Testis (tissue), 2 donors: ENCODE measurements at regions not wholly inside any gene's neighbourhood (a gene's known extent, or its start where the extent isn't known, plus 50 kb on each side); places are given as distances from the start of the nearest gene placed in this dataset.
"Not testable (repeated sequence)": the region's sequence is repeated elsewhere in the genome, so short reads cannot be mapped to it uniquely, and the experiment has no call there.

Experiments
- DNase-seq: peaks from one replicate; pipeline ENCODE4 v3.0.0-alpha.2; 2019
- H3K27ac ChIP-seq, 2 donors: fragments of 200-600 bp; sonication (generic); one replicate each; pipeline ENCODE4 v1.5.1; 2019
- H3K27me3 ChIP-seq: fragments of 200-600 bp; sonication (generic); one replicate; pipeline ENCODE4 v1.5.1; 2019
- H3K36me3 ChIP-seq: fragments of 200-600 bp; sonication (generic); one replicate; pipeline ENCODE4 v1.5.1; 2017; ENCODE audit warnings: low read depth; ENCODE audit errors: missing control alignments
- H3K4me1 ChIP-seq: fragments of 200-600 bp; sonication (generic); one replicate; pipeline ENCODE4 v1.5.1; 2019
- H3K4me3 ChIP-seq, 2 donors: fragments of 200-600 bp; sonication (generic); one replicate each; pipeline ENCODE4 v1.5.1; 2017 to 2019
- H3K9me3 ChIP-seq: fragments of 200-600 bp; sonication (generic); one replicate; pipeline ENCODE4 v1.5.1; 2017
- POLR2A ChIP-seq: fragments of 450-650 bp; IDR thresholded peaks from one replicate; pipeline ENCODE4 v1.6.1; 2017; ENCODE audit warnings: antibody characterized with exemption, mild to moderate bottlenecking, moderate library complexity
- WGBS, 2 donors: methylation state at CpG; one replicate each; pipeline ENCODE4 v1.1.5; 2018; 5-methylcytosine and 5-hydroxymethylcytosine counted together
- intact Hi-C: fragments of 100-400 bp; cut with DNase I; formaldehyde crosslinking; loops from one replicate; pipeline ENCODE4 v1.15.1; 2023; ENCODE audit warnings: low total_unique reads
- TF ChIP-seq, protein P1 (sequence below), 3 experiments: fragments of 450-650 bp in 2 of 3; fragments of 200-600 bp in 1 of 3; sonication (generic) in 1 of 3; IDR thresholded peaks; one replicate each; pipeline ENCODE4 v1.5.1; 2016 to 2019; ENCODE audit warnings: antibody characterized with exemption in 3 of 3, mild to moderate bottlenecking in 2 of 3, moderate library complexity in 1 of 3

DNA sequence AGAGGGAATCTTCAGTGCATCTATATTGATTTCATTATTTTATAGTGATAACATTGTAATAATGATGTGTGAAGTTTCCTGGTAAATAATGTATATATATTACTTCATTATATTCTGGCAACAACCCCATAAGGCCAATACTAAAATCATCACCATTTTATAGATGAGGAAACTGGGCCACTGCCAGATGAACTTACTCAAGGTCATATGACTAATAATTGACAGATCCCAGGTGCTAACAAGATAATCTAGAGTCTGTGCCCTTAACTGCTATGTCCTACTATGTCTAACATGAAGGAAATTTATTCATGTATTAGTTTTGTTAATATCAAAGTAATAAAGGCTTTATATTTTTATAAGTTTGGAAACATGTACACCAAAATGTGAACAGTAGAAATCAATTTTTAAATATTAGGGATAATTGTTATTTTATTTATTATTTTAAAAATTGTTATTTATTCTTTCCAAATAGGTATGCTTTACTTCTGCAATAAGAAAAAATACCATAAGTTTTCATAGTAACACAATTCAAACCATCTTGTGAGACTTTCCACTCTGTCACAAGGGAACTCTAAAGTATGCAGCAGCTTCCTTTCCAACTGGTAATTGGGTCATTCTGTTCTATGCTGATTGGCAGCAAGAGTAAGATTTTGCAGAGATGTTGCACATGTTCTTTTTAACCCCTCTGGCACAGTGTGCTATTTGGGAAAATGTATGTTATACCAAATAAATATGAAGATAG, 90.8 kb upstream of the CMC1 start:
- DNase-seq: no peak
- H3K4me1 ChIP-seq: peaks cover 20% of the 10 kb centered on the region
- H3K36me3 ChIP-seq: no peaks in the 10 kb centered on the region
- TF ChIP-seq POLR2A: no peak
- TF ChIP-seq, protein P1, sequence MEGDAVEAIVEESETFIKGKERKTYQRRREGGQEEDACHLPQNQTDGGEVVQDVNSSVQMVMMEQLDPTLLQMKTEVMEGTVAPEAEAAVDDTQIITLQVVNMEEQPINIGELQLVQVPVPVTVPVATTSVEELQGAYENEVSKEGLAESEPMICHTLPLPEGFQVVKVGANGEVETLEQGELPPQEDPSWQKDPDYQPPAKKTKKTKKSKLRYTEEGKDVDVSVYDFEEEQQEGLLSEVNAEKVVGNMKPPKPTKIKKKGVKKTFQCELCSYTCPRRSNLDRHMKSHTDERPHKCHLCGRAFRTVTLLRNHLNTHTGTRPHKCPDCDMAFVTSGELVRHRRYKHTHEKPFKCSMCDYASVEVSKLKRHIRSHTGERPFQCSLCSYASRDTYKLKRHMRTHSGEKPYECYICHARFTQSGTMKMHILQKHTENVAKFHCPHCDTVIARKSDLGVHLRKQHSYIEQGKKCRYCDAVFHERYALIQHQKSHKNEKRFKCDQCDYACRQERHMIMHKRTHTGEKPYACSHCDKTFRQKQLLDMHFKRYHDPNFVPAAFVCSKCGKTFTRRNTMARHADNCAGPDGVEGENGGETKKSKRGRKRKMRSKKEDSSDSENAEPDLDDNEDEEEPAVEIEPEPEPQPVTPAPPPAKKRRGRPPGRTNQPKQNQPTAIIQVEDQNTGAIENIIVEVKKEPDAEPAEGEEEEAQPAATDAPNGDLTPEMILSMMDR (IDR thresholded peaks at IDR 0.05): no peak
- no peak overlapping the region for H3K27ac ChIP-seq
- no peak overlapping the region for H3K4me3 ChIP-seq
- intact Hi-C loops: no loop called here
- no peaks in the 10 kb centered on the region for H3K9me3 ChIP-seq
- no peaks in the 10 kb centered on the region for H3K27me3 ChIP-seq

DNA sequence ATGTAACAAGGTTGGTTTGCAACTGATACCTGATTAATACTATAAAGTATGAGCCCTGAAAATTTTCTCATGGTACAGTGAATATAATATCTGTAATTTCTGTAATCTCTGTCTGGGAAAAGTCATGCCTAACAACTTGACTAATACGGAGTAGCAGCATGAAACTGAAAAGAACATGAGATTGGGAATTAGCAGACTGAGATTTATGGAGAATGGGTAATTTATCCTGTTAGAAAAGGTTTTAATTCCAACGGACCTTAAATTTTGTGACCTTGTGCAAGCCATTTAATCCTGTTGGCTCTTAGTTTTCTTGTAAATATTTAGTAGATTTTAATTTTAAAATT, 90.2 kb upstream of the CMC1 start:
- no peak for DNase-seq
- no peaks in the 10 kb centered on the region for H3K27me3 ChIP-seq
- H3K36me3 ChIP-seq: no peaks in the 10 kb centered on the region
- no peak overlapping the region for H3K27ac ChIP-seq
- no peaks in the 10 kb centered on the region for H3K9me3 ChIP-seq
- 33 to 53% methylated on average over 2 of the region's 2 CpGs for WGBS, 2 donors
- H3K4me1 ChIP-seq: peaks cover 20% of the 10 kb centered on the region
- TF ChIP-seq POLR2A: no peak
- TF ChIP-seq, protein P1 (IDR thresholded peaks at IDR 0.05): no peak
- intact Hi-C loops: no loop called here
- H3K4me3 ChIP-seq: no peak overlapping the region

DNA sequence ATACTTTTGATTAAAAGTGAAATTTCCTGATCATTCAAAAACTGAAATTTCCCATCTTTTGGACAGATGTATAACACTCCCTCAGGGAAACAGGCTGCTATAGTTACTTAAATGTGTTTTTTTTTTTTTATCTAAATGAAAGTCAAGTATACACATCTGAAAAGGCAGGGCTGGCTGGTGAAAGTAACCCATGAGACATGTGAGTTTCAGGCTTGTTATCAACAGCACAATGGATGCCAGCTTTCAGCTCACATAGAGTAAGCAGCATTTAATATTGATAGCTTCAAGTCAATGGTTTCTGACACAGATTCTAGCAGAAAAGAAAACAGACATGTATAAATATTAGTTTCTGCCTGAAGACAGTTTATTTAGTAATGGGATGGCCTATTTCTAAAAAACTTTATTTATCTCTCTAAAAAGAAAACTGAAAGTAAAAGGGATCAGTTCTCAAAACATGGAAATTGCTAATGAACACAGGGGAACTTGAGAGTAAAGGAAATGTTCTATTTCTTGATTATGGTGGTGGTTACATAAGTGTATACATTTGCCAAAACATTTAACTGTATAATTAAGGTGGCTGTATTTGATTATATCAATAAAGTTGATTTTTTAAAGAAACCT, 89.7 kb upstream of the CMC1 start:
- no peaks in the 10 kb centered on the region for H3K9me3 ChIP-seq
- peaks cover 20% of the 10 kb centered on the region for H3K4me1 ChIP-seq
- no peaks in the 10 kb centered on the region for H3K27me3 ChIP-seq
- DNase-seq: peak; percentile 22
- no peak overlapping the region for H3K4me3 ChIP-seq
- H3K36me3 ChIP-seq: no peaks in the 10 kb centered on the region
- TF ChIP-seq POLR2A: no peak
- TF ChIP-seq, protein P1 (IDR thresholded peaks at IDR 0.05): no peak
- intact Hi-C loops: no loop called here
- H3K27ac ChIP-seq: peak overlapping the region in 1 of 2 donors; percentile 18

DNA sequence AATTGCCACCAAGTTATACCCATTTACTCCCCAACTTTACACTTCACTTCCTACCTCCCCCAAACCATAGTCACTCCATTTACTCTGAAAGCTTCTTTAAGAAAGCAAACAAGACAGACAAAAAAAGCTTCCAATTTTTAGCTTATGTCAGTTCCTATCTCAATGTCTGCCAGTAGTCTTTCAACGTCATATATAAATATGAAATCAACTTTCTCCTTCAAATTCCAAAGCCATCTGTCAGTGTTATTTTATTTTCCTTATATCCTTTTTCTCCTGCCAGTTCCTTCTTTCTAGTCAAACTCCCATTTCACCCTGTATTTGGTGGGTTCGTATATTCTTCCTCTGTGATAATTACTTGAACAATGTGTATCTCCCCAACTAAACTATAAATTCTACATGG, 85.8 kb upstream of the CMC1 start:
- TF ChIP-seq POLR2A: no peak
- 46 to 82% methylated on average over 2 of the region's 2 CpGs for WGBS, 2 donors
- DNase-seq: no peak

DNA sequence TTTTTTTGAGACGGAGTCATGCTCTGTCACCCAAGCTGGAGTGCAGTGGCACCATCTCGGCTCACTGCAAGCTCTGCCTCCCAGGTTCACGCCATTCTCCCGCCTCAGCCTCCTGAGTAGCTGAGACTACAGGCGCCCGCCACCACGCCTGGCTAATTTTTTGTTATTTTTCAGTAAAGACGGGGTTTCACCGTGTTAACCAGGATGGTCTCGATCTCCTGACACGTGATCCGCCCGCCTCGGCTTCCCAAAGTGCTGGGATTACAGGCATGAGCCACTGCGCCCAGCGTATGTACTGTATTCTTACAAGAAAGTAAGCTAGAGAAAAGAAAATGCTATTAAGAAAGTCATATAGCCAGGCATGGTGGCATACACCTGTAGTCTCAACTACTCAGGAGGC, 84.8 kb upstream of the CMC1 start:
- DNase-seq, H3K4me3 ChIP-seq, intact Hi-C loops, H3K9me3 ChIP-seq, H3K27ac ChIP-seq, H3K4me1 ChIP-seq, H3K36me3 ChIP-seq, H3K27me3 ChIP-seq: not testable (repeated sequence)
- WGBS, 2 donors: 94 to 98% methylated on average over 16 of the region's 16 CpGs

More for the DNA sequence above, 85.8 kb upstream of the CMC1 start:
- no peak overlapping the region for H3K4me3 ChIP-seq
- no peaks in the 10 kb centered on the region for H3K9me3 ChIP-seq
- H3K4me1 ChIP-seq: peaks cover 18% of the 10 kb centered on the region
- intact Hi-C loops: no loop called here
- H3K27ac ChIP-seq: no peak overlapping the region
- H3K36me3 ChIP-seq: no peaks in the 10 kb centered on the region
- no peaks in the 10 kb centered on the region for H3K27me3 ChIP-seq

DNA sequence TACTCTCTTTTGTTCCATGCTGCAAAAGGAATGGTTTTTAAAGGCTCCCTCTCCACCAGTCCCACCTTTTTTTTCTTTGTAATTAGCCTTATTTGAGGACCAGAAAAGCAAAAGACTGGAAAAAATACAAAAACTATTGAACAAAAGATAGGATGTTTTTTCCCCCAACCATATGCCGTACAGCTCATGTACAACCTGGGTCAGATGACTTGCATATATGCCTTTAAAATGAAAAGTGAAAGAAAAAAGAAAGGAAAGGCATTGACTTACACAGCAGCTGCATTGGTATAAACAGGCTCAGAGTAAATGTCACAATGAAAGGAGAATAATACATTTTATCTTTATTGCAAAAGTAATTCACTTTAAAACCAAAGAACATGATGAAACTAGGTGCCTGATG, 69.5 kb upstream of the CMC1 start:
- no peak overlapping the region for H3K27ac ChIP-seq
- TF ChIP-seq POLR2A: no peak
- TF ChIP-seq, protein P1 (IDR thresholded peaks at IDR 0.05): no peak
- no peaks in the 10 kb centered on the region for H3K9me3 ChIP-seq
- 71 to 78% methylated on average over 1 of the region's 1 CpG for WGBS, 2 donors
- intact Hi-C loops: no loop called here
- H3K4me3 ChIP-seq: no peak overlapping the region
- DNase-seq: no peak
- H3K36me3 ChIP-seq: no peaks in the 10 kb centered on the region
- no peaks in the 10 kb centered on the region for H3K27me3 ChIP-seq
- no peaks in the 10 kb centered on the region for H3K4me1 ChIP-seq
